BLaER1 treated with 17β-estradiol and CSF1 and Interleukin-3, amounts not matched to agents 10 nM and 100 nM (cell line): ENCODE measurements at regions not wholly inside any gene's neighbourhood (a gene's known extent, or its start where the extent isn't known, plus 50 kb on each side); places are given as distances from the start of the nearest gene placed in this dataset.
"Not testable (repeated sequence)": the region's sequence is repeated elsewhere in the genome, so short reads cannot be mapped to it uniquely, and the experiment has no call there.

ENCODE experiments used
- H3K27ac ChIP-seq, 11 experiments: shearing (Covaris generic); formaldehyde crosslinking; 2 replicates each; pipeline ENCODE4 v1.8.1; 2022
- H3K27me3 ChIP-seq, 11 experiments: shearing (Covaris generic); formaldehyde crosslinking; 2 replicates each; pipeline ENCODE4 v1.8.1; 2022
- H3K36me3 ChIP-seq, 11 experiments: shearing (Covaris generic); formaldehyde crosslinking; 2 replicates each; pipeline ENCODE4 v1.8.1; 2022
- H3K4me1 ChIP-seq, 10 experiments: shearing (Covaris generic); formaldehyde crosslinking; 2 replicates each; pipeline ENCODE4 v1.8.1; 2022
- H3K4me2 ChIP-seq, 11 experiments: shearing (Covaris generic); formaldehyde crosslinking; 2 replicates each; pipeline ENCODE4 v1.8.1; 2022
- H3K4me3 ChIP-seq, 10 experiments: shearing (Covaris generic); formaldehyde crosslinking; 2 replicates each; pipeline ENCODE4 v1.8.1; 2022
- H3K9ac ChIP-seq, 11 experiments: shearing (Covaris generic); formaldehyde crosslinking; 2 replicates each; pipeline ENCODE4 v1.8.1; 2022
- H3K9me3 ChIP-seq, 11 experiments: shearing (Covaris generic); formaldehyde crosslinking; replicated peaks in 1 of 11; 2 replicates each; pipeline ENCODE4 v1.8.1; 2022
- H4K20me1 ChIP-seq, 11 experiments: shearing (Covaris generic); formaldehyde crosslinking; 2 replicates each; pipeline ENCODE4 v1.8.1; 2022
- Cebpa-rat ChIP-seq, 11 experiments: shearing (Covaris generic); IDR thresholded peaks; 2 replicates each; pipeline ENCODE4 v1.8.1; 2022

- H3K27ac ChIP-seq = no peak overlapping the region
- no peaks in the 10 kb centered on the region for H3K9me3 ChIP-seq
- H4K20me1 ChIP-seq = no peaks in the 10 kb centered on the region; a peak in 1 of 22 replicates
- H3K4me2 ChIP-seq = no peak overlapping the region
- H3K9ac ChIP-seq = no peak overlapping the region
- H3K36me3 ChIP-seq = no peaks in the 10 kb centered on the region
- H3K27me3 ChIP-seq = no peaks in the 10 kb centered on the region; a peak in 1 of 22 replicates
- no peak overlapping the region for H3K4me3 ChIP-seq
- TF ChIP-seq Cebpa-rat (IDR thresholded peaks at IDR 0.05) = no peak
- peaks cover 10 to 16% (median 14%) of the 10 kb centered on the region in 10 experiments for H3K4me1 ChIP-seq
Observed at GRCh38 chr11:71370020-71370747, 78.0 kb downstream of the DHCR7 start.

- Histone ChIP-seq H3K4me3 (no peak overlapping the region), H3K9me3 (no peaks in the 10 kb centered on the region), H4K20me1 (peaks cover 0 to 3% (median 0%) of the 10 kb centered on the region in 11 experiments; a peak in 1 of 22 replicates), H3K4me2 (no peak overlapping the region), H3K36me3 (no peaks in the 10 kb centered on the region), H3K9ac (no peak overlapping the region), H3K4me1 (peaks cover 10 to 15% (median 14%) of the 10 kb centered on the region in 10 experiments), H3K27ac (no peak overlapping the region), H3K27me3 (no peaks in the 10 kb centered on the region; a peak in 1 of 22 replicates)
- TF ChIP-seq Cebpa-rat (IDR thresholded peaks at IDR 0.05) = no peak
Observed at GRCh38 chr11:71369411-71369810, 78.8 kb downstream of the DHCR7 start.

- Histone ChIP-seq H3K9ac (no peak overlapping the region), H3K4me1 (peaks cover 7 to 10% (median 10%) of the 10 kb centered on the region in 10 experiments), H3K4me3 (no peak overlapping the region), H3K4me2 (no peak overlapping the region), H4K20me1 (peaks cover 0 to 3% (median 0%) of the 10 kb centered on the region in 11 experiments; a peak in 1 of 22 replicates), H3K9me3 (no peaks in the 10 kb centered on the region), H3K27me3 (no peaks in the 10 kb centered on the region), H3K36me3 (no peaks in the 10 kb centered on the region), H3K27ac (no peak overlapping the region)
- no peak for TF ChIP-seq Cebpa-rat (IDR thresholded peaks at IDR 0.05)
Observed at GRCh38 chr11:71368966-71369365, 79.2 kb downstream of the DHCR7 start.

GRCh38 chr11:71367756-71368155 is 80.4 kb downstream of the DHCR7 start:
- Histone ChIP-seq H3K4me2 (no peak overlapping the region), H3K4me1 (no peaks in the 10 kb centered on the region), H4K20me1 (peaks cover 0 to 3% (median 0%) of the 10 kb centered on the region in 11 experiments; a peak in 1 of 22 replicates), H3K36me3 (no peaks in the 10 kb centered on the region), H3K27ac (no peak overlapping the region), H3K9me3 (peaks cover 0 to 10% (median 6%) of the 10 kb centered on the region in 11 experiments; a peak in 10 of 22 replicates), H3K4me3 (no peak overlapping the region), H3K9ac (no peak overlapping the region), H3K27me3 (no peaks in the 10 kb centered on the region)
- TF ChIP-seq Cebpa-rat (IDR thresholded peaks at IDR 0.05) = no peak

GRCh38 chr11:71367276-71367675 is 80.9 kb downstream of the DHCR7 start:
- not testable (repeated sequence) for H4K20me1 ChIP-seq, H3K27me3 ChIP-seq, H3K27ac ChIP-seq, H3K9ac ChIP-seq, H3K36me3 ChIP-seq, H3K4me3 ChIP-seq, H3K4me1 ChIP-seq, H3K4me2 ChIP-seq
- H3K9me3 ChIP-seq = peaks cover 0 to 13% (median 10%) of the 10 kb centered on the region in 11 experiments; a peak in 11 of 22 replicates

- no peaks in the 10 kb centered on the region for H3K36me3 ChIP-seq
- H3K27me3 ChIP-seq = no peaks in the 10 kb centered on the region
Observed at GRCh38 chr11:71366076-71366475, 82.1 kb downstream of the DHCR7 start.

GRCh38 chr11:71365626-71366025 is 82.6 kb downstream of the DHCR7 start:
- H3K4me1 ChIP-seq = no peaks in the 10 kb centered on the region
- no peak overlapping the region for H3K27ac ChIP-seq
- no peak overlapping the region for H3K4me2 ChIP-seq
- H4K20me1 ChIP-seq = 0 out of 22 replicates have a peak, but pooled peaks cover 0 to 3% (median 0%) of the 10 kb centered on the region in 11 experiments
- peaks cover 0 to 25% (median 14%) of the 10 kb centered on the region in 11 experiments; a peak in 12 of 22 replicates for H3K9me3 ChIP-seq
- no peaks in the 10 kb centered on the region for H3K36me3 ChIP-seq
- H3K27me3 ChIP-seq = no peaks in the 10 kb centered on the region
- TF ChIP-seq Cebpa-rat (IDR thresholded peaks at IDR 0.05) = no peak
- H3K4me3 ChIP-seq = no peak overlapping the region
- H3K9ac ChIP-seq = no peak overlapping the region

More at GRCh38 chr11:71366076-71366475, 82.1 kb downstream of the DHCR7 start:
- H3K4me1 ChIP-seq = no peaks in the 10 kb centered on the region
- no peak overlapping the region for H3K27ac ChIP-seq
- H3K9me3 ChIP-seq = peaks cover 0 to 25% (median 14%) of the 10 kb centered on the region in 11 experiments; a peak in 12 of 22 replicates
- H4K20me1 ChIP-seq = 0 out of 22 replicates have a peak, but pooled peaks cover 0 to 3% (median 0%) of the 10 kb centered on the region in 11 experiments
- no peak overlapping the region for H3K4me2 ChIP-seq
- no peak overlapping the region for H3K9ac ChIP-seq
- TF ChIP-seq Cebpa-rat (IDR thresholded peaks at IDR 0.05) = no peak
- H3K4me3 ChIP-seq = no peak overlapping the region

GRCh38 chr11:71364806-71365205 is 83.4 kb downstream of the DHCR7 start:
- Histone ChIP-seq H3K27ac (no peak overlapping the region), H3K4me2 (no peak overlapping the region), H3K27me3 (no peaks in the 10 kb centered on the region), H4K20me1 (0 out of 22 replicates have a peak, but pooled peaks cover 0 to 3% (median 0%) of the 10 kb centered on the region in 11 experiments), H3K4me1 (no peaks in the 10 kb centered on the region), H3K9ac (no peak overlapping the region), H3K9me3 (peaks cover 0 to 25% (median 14%) of the 10 kb centered on the region in 11 experiments; a peak in 12 of 22 replicates), H3K4me3 (no peak overlapping the region), H3K36me3 (no peaks in the 10 kb centered on the region)
- no peak for TF ChIP-seq Cebpa-rat (IDR thresholded peaks at IDR 0.05)

- H3K27ac ChIP-seq = no peak overlapping the region
Observed at GRCh38 chr11:71364176-71364671, 84.0 kb downstream of the DHCR7 start.

More at GRCh38 chr11:71364176-71364671, 84.0 kb downstream of the DHCR7 start:
- H3K9me3 ChIP-seq = peaks cover 0 to 25% (median 14%) of the 10 kb centered on the region in 11 experiments; a peak in 12 of 22 replicates
- no peak overlapping the region for H3K9ac ChIP-seq
- no peaks in the 10 kb centered on the region for H3K27me3 ChIP-seq
- no peak overlapping the region for H3K4me3 ChIP-seq
- H3K36me3 ChIP-seq = no peaks in the 10 kb centered on the region
- H4K20me1 ChIP-seq = 0 out of 22 replicates have a peak, but pooled peaks cover 0 to 3% (median 0%) of the 10 kb centered on the region in 11 experiments
- no peaks in the 10 kb centered on the region for H3K4me1 ChIP-seq
- no peak for TF ChIP-seq Cebpa-rat (IDR thresholded peaks at IDR 0.05)
- no peak overlapping the region for H3K4me2 ChIP-seq
